EL (cell line): ENCODE measurements at regions not wholly inside any gene's neighbourhood (a gene's known extent, or its start where the extent isn't known, plus 50 kb on each side); places are given as distances from the start of the nearest gene placed in this dataset.
"Not testable (repeated sequence)": the region's sequence is repeated elsewhere in the genome, so short reads cannot be mapped to it uniquely, and the experiment has no call there.

Experiments
- DNase-seq: peaks from one replicate; pipeline ENCODE4 v3.0.0-alpha.2; 2016

- no peak for DNase-seq
Observed at GRCh38 chr18:38250971-38251370, 685.4 kb upstream of the CELF4 start.

- DNase-seq, result no peak
Observed at GRCh38 chr18:38244480-38244879, 678.9 kb upstream of the CELF4 start.

DNA sequence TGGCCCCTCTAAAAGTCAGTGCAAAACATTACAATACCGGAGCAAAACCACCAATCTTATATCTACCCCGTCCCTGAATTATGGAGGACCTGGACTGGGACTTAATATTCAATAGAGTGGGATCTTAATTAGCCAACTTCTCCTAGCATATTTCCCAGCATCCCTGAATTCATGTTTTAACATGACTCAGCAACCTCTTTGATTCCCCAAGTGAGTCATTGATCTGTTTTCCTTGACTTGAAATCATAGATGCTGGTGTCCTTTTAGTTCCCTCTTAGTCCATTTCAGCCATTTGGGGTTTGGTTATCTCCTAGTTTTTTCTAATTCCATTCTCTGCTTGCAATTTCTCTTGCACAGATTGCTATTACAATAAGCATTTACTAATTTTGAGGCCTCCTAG, 677.7 kb upstream of the CELF4 start:
- no peak for DNase-seq

DNA sequence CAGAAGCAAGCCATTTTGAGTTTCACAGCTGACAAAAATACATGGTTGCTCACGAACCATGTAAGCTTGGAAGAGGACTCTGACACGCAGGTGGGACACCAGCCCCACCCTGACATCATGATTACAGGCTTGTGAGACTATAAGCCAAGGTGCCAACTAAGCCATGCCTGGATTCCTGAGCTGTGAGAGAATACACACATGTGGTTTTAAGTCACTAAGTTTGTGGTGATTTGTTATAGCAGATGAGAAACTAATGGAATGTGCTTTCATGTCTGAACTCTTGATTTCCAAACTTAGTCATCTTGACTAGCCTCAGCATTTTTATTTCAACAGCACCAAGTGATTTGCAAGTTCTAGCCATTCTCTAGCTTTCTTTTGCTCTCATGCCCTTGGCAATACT, 676.1 kb upstream of the CELF4 start:
- no peak for DNase-seq

- no peak for DNase-seq
Observed at GRCh38 chr18:38241216-38241615, 675.6 kb upstream of the CELF4 start.

- no peak for DNase-seq
Observed at GRCh38 chr18:38239606-38240005, 674.0 kb upstream of the CELF4 start.

DNA sequence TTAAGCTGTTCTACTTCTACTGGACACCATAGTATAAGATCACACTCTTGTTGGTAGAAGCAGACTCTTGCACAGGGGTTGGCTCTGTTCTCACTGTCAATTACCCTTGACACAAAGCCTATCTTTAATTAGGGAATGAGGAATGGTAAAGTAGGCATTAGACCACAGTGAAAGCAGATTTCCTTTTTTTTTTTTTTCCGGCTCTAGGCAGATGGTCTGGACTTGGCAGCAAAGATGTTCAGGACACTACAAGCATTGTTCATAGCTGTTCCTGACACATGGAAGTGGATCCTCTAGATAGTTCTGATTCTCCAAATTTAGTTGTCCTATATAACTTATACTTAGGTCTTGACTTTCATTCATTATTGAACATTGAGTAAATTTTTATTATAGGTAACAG, 672.2 kb upstream of the CELF4 start:
- no peak for DNase-seq

DNA sequence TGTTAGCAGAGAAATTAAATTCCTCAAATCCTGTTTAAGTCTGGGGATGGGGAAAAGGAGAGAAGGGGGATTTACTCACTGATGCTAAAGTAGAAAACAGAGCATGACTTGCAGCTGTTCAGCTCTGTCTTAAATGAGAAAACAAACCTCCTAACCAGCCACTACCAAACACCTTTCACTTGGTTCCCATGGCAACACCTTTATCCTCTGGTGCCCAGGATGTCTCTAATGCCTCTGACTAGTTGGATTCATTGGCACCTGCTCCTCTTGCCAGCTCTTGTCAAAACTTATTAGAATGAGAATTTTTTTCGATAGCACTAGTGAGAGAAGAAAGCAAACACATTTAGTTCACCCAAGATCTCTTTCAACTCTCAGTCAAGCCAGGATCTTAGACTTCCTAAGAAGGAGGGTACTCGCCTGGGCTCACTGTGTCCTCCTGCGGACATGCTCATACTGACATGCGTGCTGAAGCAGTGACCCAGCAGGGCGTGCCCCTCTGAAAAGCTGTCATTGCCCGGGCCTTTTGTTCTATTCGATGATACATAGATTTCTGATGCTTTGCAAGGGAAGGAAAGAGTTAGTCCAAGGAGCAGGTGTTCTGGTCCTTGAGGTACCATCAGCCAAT, 656.0 kb upstream of the CELF4 start:
- DNase-seq, result no peak

- DNase-seq, result no peak
Observed at GRCh38 chr18:38198956-38199355, 633.4 kb upstream of the CELF4 start.

DNA sequence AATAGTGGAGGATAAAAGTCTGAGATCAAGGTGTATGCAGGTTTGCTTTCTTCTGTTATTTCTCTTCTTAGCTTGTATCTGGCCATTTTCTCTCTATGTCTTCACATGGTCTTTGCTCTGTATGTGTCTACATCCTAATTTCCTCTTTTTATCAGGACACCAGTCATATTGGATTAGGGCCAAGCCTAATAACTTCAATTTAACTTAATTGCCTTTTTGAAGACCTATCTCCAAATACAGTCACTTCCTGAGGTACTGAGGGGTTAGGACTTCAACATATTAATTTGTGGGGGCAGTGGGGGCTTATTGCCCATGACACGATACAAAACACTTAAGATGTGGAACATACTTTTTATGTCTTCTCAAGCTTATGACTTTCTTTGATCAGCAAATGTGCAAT, 632.9 kb upstream of the CELF4 start:
- DNase-seq, result no peak

- DNase-seq, result no peak
Observed at GRCh38 chr18:38186491-38186890, 620.9 kb upstream of the CELF4 start.

- DNase-seq, result no peak
Observed at GRCh38 chr18:38174594-38174993, 609.0 kb upstream of the CELF4 start.

DNA sequence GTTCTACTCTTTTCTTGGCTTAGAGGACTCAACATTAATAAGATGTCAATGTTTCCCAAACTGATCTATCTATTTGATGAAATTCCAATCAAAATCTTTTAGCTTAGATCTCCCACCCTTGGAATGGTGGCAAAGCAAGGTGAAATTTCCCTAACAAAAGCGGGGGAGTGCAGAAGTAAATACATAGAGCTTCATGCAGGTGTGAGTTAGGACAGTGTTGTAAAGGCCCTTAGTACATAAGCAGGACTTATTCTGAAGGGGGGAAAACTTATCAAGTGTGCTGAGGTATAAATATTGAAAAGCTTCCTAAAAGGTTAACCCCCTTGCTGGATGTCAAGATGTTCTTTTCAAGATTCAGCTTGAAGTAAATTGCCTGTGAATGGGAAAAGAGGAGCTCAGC, 608.6 kb upstream of the CELF4 start:
- DNase-seq, result no peak

GRCh38 chr18:38170845-38171244, 605.2 kb upstream of the CELF4 start:
- no peak for DNase-seq

- DNase-seq, result no peak
Observed at GRCh38 chr18:38167623-38168022, 602.0 kb upstream of the CELF4 start.

- DNase-seq, result not testable (repeated sequence)
Observed at GRCh38 chr18:38153116-38153515, 587.5 kb upstream of the CELF4 start.

DNA sequence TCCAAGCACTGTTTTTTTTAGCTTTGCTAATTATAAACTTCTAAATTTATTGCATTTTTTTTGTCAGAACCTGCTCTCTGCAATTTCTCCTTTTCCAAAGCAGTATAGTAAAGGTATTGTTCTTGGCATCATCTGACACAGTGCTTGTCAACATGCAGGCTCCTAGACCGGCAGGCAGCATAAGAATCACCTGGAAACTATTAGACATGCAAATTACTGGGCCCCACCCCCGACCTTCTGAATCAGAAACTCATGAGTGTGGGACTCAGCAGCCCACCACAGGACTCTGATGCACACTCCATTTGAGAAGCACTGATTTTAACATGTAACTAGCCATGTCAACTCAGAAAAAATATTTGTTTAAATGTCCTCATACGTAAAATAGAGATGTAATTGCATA, 551.1 kb upstream of the CELF4 start:
- DNase-seq, result no peak

GRCh38 chr18:38115201-38115600, 549.6 kb upstream of the CELF4 start:
- no peak for DNase-seq

- DNase-seq, result no peak
Observed at GRCh38 chr18:38087538-38087937, 521.9 kb upstream of the CELF4 start.

DNA sequence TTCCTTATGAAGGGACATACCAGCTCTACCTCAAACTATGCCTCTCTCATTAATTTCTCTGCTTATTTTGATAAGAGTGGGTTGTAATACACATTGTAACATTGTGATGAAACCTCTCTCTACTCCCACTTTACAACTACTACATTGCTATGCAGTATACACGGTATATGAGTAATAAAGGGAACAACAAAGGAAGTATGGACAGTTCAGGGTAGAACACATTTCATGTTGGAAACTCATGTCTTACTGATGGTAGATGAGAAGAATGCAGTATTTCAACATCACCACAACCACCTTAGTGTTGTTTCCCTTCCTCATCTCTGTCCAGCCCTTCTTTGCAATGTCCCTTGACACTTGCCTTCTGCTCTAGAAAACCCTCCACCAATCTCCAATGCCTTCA, 515.9 kb upstream of the CELF4 start:
- DNase-seq, result no peak

DNA sequence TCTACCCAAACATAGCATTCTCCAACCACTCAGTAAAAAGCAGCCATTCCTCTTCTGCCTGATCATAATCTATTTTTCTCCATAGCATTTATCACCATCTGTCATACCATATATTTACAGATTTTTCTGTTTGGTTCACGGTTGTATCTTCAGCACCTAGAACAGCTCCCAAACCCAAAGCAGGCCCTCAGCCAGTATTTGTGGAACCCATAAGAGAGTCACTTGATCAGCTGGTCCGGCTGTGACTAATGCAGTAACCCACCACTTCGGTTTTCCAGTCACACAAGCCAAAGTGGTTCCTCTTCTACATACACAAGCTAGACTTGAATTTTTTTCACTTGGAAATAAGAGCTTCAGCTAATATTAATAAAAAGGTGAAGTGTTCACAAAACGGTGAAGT, 511.6 kb upstream of the CELF4 start:
- no peak for DNase-seq

DNA sequence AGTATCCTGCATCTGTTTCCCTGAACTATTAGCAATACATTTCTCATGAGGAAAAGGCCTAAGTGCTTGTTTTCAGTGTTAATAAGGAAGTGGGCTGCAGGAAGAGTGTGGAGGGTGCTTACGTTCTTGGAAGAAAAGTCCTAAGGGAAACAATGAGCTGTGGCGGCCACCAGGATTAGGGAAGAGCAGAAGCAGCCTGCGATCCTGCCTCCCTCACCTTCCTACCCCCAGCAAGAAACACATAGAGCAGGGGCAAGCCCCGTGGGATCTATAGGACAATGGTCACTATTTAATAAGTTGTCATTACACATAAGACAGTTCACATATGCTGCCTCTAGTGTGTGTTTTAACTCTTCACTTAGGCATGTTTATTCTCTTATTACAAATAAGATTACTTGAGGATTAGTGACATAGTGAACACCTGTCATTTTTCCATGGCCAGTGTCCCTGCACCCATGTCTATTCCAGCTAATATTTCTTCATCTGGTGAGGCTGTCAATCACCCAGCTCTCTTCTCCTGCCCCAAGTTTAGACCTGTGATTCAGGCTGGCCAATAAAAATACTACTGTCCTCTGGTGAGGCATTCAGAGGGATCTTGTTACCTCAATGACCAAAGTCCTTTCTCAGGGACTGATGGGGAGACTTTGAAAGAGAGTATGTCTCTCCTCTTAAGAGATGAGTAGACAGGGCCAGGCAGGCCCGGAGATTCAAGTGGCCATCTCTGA, 510.9 kb upstream of the CELF4 start:
- no peak for DNase-seq

DNA sequence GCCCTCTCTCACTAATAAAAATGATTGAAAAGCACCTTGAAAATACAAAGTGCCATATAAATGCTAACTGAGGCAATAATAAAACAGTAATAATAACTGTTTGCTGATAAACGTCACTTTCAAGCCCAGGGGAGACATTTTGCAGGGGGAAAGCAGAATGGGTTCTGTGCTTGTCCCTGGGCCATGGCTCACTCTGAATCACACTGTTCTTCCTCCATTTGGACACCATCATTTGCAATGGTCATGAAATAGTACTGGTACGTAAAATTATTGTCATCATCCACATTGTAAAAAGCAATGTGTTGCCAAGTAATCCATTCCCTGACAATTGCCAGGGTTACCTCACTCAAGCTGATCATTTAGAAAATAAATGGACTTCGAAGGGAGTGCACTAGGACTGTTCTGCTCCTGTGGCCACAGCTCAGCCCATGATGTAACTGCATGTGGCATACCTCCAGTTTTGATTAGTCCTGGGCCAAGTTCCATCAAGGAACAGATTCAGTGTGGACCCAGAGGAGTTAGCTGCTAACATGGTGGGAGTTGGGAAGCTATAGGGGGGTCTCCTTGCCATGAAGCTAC, 508.8 kb upstream of the CELF4 start:
- no peak for DNase-seq

DNA sequence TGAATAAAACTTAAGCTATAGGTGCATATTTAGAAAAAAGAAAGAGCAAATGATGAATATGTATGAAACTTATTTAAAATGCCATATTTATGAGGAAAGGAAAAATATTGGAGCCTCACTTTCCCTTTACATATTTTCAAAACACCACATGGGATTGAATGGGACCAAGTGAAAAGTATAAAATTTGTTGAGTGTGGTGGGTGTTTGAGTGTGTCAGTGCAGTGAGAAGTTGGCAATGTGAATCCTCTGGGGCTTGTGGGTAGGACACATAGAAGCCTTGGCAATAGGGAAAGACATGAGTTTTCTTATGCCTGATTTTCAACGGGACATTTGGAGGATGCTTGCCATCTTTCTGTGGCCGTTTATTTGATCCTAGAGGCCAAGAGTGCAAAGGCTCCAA, 502.2 kb upstream of the CELF4 start:
- DNase-seq, result no peak

GRCh38 chr18:38067086-38067485, 501.5 kb upstream of the CELF4 start:
- DNase-seq, result no peak
